ENCODE measurements at regions not wholly inside any gene's neighbourhood (a gene's known extent, or its start where the extent isn't known, plus 50 kb on each side); places are given as distances from the start of the nearest gene placed in this dataset.
A peak's percentile ranks its signal among the peaks of the same experiment; 100 is the strongest.

DNA sequence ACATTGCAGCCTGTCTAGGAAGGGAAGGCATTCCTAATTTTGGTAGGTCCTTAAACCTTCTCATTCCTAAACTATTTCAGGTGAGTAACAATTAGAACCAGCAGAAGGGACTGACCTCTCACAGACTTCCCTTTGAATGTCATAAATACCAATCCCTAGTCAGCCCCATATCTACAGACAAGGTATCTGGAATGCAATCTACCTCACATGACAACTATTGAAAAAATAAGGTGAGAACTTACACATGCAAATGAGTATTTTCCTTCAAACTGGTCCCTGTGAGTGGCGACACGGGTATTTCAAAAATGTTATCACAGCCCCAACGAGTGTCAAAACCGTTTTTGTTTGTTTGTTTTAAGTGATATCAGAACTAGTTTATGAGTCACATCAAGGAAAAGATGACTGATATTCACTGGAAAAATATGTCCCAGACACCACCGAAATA is 102.4 kb upstream of the VCX2 start:
- Histone ChIP-seq H3K4me3 (replicated peaks in 1 of 3) (no peak overlapping the region), H3K27ac (no peak overlapping the region), H3K9me3 (no peaks in the 10 kb centered on the region), H3K36me3 (no peaks in the 10 kb centered on the region), H3K27me3 (no peaks in the 10 kb centered on the region), H3K4me1 (no peaks in the 10 kb centered on the region)
- intact Hi-C loops (cut with DNase I) = no loop called here
- DNase-seq = no peak
- WGBS, 2 donors = 85 to 86% methylated on average over 5 of the region's 5 CpGs
- TF ChIP-seq, protein P1, sequence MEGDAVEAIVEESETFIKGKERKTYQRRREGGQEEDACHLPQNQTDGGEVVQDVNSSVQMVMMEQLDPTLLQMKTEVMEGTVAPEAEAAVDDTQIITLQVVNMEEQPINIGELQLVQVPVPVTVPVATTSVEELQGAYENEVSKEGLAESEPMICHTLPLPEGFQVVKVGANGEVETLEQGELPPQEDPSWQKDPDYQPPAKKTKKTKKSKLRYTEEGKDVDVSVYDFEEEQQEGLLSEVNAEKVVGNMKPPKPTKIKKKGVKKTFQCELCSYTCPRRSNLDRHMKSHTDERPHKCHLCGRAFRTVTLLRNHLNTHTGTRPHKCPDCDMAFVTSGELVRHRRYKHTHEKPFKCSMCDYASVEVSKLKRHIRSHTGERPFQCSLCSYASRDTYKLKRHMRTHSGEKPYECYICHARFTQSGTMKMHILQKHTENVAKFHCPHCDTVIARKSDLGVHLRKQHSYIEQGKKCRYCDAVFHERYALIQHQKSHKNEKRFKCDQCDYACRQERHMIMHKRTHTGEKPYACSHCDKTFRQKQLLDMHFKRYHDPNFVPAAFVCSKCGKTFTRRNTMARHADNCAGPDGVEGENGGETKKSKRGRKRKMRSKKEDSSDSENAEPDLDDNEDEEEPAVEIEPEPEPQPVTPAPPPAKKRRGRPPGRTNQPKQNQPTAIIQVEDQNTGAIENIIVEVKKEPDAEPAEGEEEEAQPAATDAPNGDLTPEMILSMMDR (IDR thresholded peaks at IDR 0.05) = no peak
- TF ChIP-seq POLR2A (IDR thresholded peaks at IDR 0.05) = no peak

DNA sequence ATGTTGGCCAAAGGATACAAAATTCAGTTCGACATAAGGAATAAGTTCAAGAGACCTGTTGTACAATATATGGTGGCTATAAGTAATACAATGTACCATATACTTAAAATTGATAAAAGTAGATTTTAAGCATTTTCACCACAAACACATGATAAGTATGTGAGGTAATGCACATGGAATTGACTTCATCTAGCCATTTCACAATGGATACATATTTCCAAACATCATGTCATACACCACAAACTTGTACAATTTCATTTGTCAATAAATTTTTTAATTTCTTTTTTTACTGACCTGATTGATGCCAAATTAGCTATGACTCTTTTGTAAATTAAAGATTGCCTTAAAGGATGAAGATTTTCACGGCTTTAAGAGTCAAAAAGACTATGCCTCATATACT is 103.1 kb upstream of the VCX2 start:
- Histone ChIP-seq H3K36me3 (no peaks in the 10 kb centered on the region), H3K9me3 (no peaks in the 10 kb centered on the region), H3K27me3 (no peaks in the 10 kb centered on the region), H3K4me1 (no peaks in the 10 kb centered on the region), H3K4me3 (replicated peaks in 1 of 3) (no peak overlapping the region), H3K27ac (no peak overlapping the region)
- DNase-seq = no peak
- TF ChIP-seq, protein P1 (IDR thresholded peaks at IDR 0.05) = no peak
- TF ChIP-seq POLR2A (IDR thresholded peaks at IDR 0.05) = no peak
- 92 to 98% methylated on average over 2 of the region's 2 CpGs for WGBS, 2 donors
- intact Hi-C loops (cut with DNase I) = no loop called here

DNA sequence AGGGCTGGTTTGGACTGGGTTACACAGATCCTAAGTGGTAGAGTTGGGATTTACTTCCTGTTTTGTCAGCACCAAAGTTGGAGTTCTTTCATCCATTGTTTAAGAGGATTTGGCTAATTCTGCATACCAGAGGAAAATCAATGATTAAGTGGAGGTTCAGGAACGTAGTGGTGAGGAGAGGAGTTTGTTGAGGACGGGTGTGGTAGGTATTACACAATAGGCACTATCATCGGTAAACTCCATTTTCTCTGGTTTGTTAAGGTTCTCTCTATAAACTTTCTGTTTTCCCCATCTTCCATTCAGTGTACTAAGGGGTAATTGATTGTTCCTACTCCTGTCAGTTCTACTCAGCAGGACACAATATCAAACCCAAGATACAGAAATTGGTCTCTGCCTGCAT is 107.5 kb upstream of the VCX2 start:
- Histone ChIP-seq H3K4me3 (replicated peaks in 1 of 3) (no peak overlapping the region), H3K27ac (no peak overlapping the region), H3K36me3 (no peaks in the 10 kb centered on the region), H3K27me3 (no peaks in the 10 kb centered on the region), H3K9me3 (no peaks in the 10 kb centered on the region), H3K4me1 (no peaks in the 10 kb centered on the region)
- no peak for DNase-seq
- intact Hi-C loops (cut with DNase I) = no loop called here
- no peak for TF ChIP-seq POLR2A (IDR thresholded peaks at IDR 0.05)
- TF ChIP-seq, protein P1 (IDR thresholded peaks at IDR 0.05) = no peak
- WGBS, 2 donors = 59 to 72% methylated on average over 3 of the region's 3 CpGs

DNA sequence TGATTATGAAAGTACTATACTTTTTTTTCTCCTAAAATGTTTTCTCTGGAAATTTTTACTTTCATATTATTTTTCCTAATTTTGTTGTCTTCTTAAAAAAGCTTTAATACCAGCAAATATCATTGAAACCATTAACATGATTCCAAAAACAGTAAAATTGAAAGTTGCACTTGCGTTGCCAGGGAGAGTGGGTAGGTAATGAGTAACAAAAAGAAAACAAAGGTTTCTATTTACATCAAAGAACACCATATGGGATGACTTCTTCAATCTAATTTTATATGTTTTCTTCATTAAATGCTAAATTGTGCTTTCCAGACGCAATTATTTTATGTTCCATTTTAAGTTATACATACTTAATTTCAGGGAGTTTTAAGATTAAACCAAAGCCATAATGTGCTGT is 108.3 kb upstream of the VCX2 start:
- intact Hi-C loops (cut with DNase I) = no loop called here
- 51 to 88% methylated on average over 2 of the region's 2 CpGs for WGBS, 2 donors
- DNase-seq = no peak

DNA sequence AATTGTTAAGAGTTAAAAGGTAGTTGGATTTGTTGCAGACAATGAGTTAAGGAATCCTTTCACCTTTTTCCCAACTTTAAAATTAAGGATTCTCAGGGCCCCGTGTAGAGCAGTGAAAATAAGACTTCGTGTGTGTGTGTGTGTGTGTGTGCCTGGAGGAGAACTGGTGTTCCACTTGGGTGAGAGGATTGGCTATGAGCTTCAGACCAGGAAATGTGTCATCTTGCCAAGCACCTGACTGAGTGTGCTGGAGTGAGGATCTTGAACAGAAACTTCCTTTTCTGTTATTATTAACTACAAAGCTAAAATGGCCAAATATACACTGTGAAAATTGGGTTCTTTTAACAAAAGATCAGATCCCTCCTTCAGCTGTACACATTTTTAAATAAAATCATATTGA is 113.1 kb upstream of the VCX2 start:
- intact Hi-C loops (cut with DNase I) = no loop called here
- 22 to 44% methylated on average over 2 of the region's 2 CpGs for WGBS, 2 donors
- Histone ChIP-seq H3K27me3 (no peaks in the 10 kb centered on the region), H3K9me3 (no peaks in the 10 kb centered on the region), H3K27ac (no peak overlapping the region), H3K4me3 (replicated peaks in 1 of 3) (no peak overlapping the region), H3K36me3 (no peaks in the 10 kb centered on the region), H3K4me1 (no peaks in the 10 kb centered on the region)
- TF ChIP-seq, protein P1 (IDR thresholded peaks at IDR 0.05) = no peak
- no peak for TF ChIP-seq POLR2A (IDR thresholded peaks at IDR 0.05)
- DNase-seq = peak; percentile 41 to 55

More for the DNA sequence above, 108.3 kb upstream of the VCX2 start:
- no peak overlapping the region for H3K4me3 ChIP-seq (replicated peaks in 1 of 3)
- no peaks in the 10 kb centered on the region for H3K4me1 ChIP-seq
- H3K9me3 ChIP-seq = no peaks in the 10 kb centered on the region
- H3K36me3 ChIP-seq = no peaks in the 10 kb centered on the region
- no peaks in the 10 kb centered on the region for H3K27me3 ChIP-seq
- TF ChIP-seq, protein P1 (IDR thresholded peaks at IDR 0.05) = no peak
- no peak for TF ChIP-seq POLR2A (IDR thresholded peaks at IDR 0.05)
- H3K27ac ChIP-seq = no peak overlapping the region
